Muscle of back (tissue), 3 donors: ENCODE measurements at regions not wholly inside any gene's neighbourhood (a gene's known extent, or its start where the extent isn't known, plus 50 kb on each side); places are given as distances from the start of the nearest gene placed in this dataset.

Source experiments
- DNase-seq, 3 donors: peaks; one replicate each; pipeline versions ENCODE4 v3.0.0 to v3.0.0-alpha.2; 2013

GRCh38 chr2:144215207-144215606, 304.7 kb downstream of the ZEB2 start:
- DNase-seq, result no peak

- DNase-seq, result no peak
Measured at GRCh38 chr2:144213797-144214196, 306.1 kb downstream of the ZEB2 start.

- DNase-seq, result no peak
Measured at GRCh38 chr2:144211826-144212225, 308.1 kb downstream of the ZEB2 start.

GRCh38 chr2:144211065-144211464, 308.9 kb downstream of the ZEB2 start:
- DNase-seq, result no peak

- DNase-seq, result no peak
Measured at GRCh38 chr2:144210076-144210475, 309.8 kb downstream of the ZEB2 start.

GRCh38 chr2:144208924-144209323, 311.0 kb downstream of the ZEB2 start:
- peak in 1 of 3 donors; percentile 8 for DNase-seq

- DNase-seq, result no peak
Measured at GRCh38 chr2:144206019-144206418, 313.9 kb downstream of the ZEB2 start.

GRCh38 chr2:144201868-144202468, 318.0 kb downstream of the ZEB2 start:
- no peak for DNase-seq

GRCh38 chr2:144201126-144201525, 318.8 kb downstream of the ZEB2 start:
- no peak for DNase-seq

GRCh38 chr2:144198116-144198515, 321.8 kb downstream of the ZEB2 start:
- peak in 1 of 3 donors; percentile 28 for DNase-seq

- no peak for DNase-seq
Measured at GRCh38 chr2:144194326-144195071, 325.4 kb downstream of the ZEB2 start.

- no peak for DNase-seq
Measured at GRCh38 chr2:144190908-144191605, 328.9 kb downstream of the ZEB2 start.

- DNase-seq, result peak in 2 of 3 donors; percentile 49 to 93
Measured at GRCh38 chr2:144183727-144184126, 336.2 kb downstream of the ZEB2 start.

- peak in 2 of 3 donors; percentile 19 to 21 for DNase-seq
Measured at GRCh38 chr2:144181001-144181400, 338.9 kb downstream of the ZEB2 start.

- peak in 2 of 3 donors; percentile 8 to 45 for DNase-seq
Measured at GRCh38 chr2:144180131-144180530, 339.8 kb downstream of the ZEB2 start.

- DNase-seq, result no peak
Measured at GRCh38 chr2:144170179-144170578, 349.7 kb downstream of the ZEB2 start.

- DNase-seq, result no peak
Measured at GRCh38 chr2:144166743-144167142, 353.2 kb downstream of the ZEB2 start.

- DNase-seq, result no peak
Measured at GRCh38 chr2:144165599-144166250, 354.2 kb downstream of the ZEB2 start.

GRCh38 chr2:144163592-144163991, 356.3 kb downstream of the ZEB2 start:
- no peak for DNase-seq

- DNase-seq, result no peak
Measured at GRCh38 chr2:144162652-144163051, 357.3 kb downstream of the ZEB2 start.

- DNase-seq, result no peak
Measured at GRCh38 chr2:144161061-144161460, 358.9 kb downstream of the ZEB2 start.

- DNase-seq, result no peak
Measured at GRCh38 chr2:144159240-144159639, 360.7 kb downstream of the ZEB2 start.
